ENCODE measurements at regions not wholly inside any gene's neighbourhood (a gene's known extent, or its start where the extent isn't known, plus 50 kb on each side); places are given as distances from the start of the nearest gene placed in this dataset.

DNA sequence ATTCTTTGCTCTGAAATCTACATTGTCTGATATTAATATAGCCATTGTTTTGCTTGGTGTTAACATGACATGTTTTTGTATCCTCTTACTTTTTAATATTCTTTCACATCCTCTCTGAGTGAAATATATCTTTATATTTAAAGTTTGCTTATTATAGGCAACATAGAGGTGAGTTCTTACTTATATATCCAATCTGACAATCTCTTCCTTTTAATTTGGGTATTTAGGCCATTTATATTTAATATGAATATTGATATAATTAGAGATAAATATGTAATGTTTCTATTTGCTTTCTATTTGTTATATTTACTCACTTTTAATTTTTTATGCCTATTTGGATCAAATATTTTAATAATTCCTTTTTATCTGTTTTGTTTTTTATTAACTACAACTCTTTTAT lies 554.1 kb upstream of the SALL1 start:
- no peak for TF ChIP-seq POLR2A (IDR thresholded peaks at IDR 0.05; ENCODE audit: low read depth, low read length)
- TF ChIP-seq POLR2AphosphoS5 (IDR thresholded peaks at IDR 0.05; ENCODE audit: low read depth, low read length) = no peak
- no peak for TF ChIP-seq TAF1 (IDR thresholded peaks at IDR 0.05; ENCODE audit: borderline replicate concordance, low read depth, low read length)

Measured in GM12892 (cell line).